ENCODE measurements at regions not wholly inside any gene's neighbourhood (a gene's known extent, or its start where the extent isn't known, plus 50 kb on each side); places are given as distances from the start of the nearest gene placed in this dataset.

GRCh38 chr2:235413064-235413463, 80.8 kb upstream of the AGAP1 start:
- TF ChIP-seq CTCF (IDR thresholded peaks at IDR 0.05), result no peak
- no peak for TF ChIP-seq EP300 (IDR thresholded peaks at IDR 0.05)
- TF ChIP-seq POLR2AphosphoS5 (IDR thresholded peaks at IDR 0.05), result no peak
- no peak for TF ChIP-seq POLR2A (IDR thresholded peaks at IDR 0.05; ENCODE audit: low read depth)
